OCI-LY3 (cell line): ENCODE measurements at regions not wholly inside any gene's neighbourhood (a gene's known extent, or its start where the extent isn't known, plus 50 kb on each side); places are given as distances from the start of the nearest gene placed in this dataset.

Experiments
- H2AFZ ChIP-seq: fragments of 200-600, 300-600 bp; shearing (Covaris generic); 2 replicates; pipeline ENCODE4 v1.6.0; 2014; ENCODE audit warnings: antibody characterized with exemption, low read depth, low read length
- H3K27ac ChIP-seq: fragments of 200-600, 300-600 bp; sonication (generic); 2 replicates; pipeline ENCODE4 v1.5.1; 2014; ENCODE audit warnings: mild to moderate bottlenecking, low read length, moderate library complexity, mixed read lengths
- H3K27me3 ChIP-seq: fragments of 200-600, 300-600 bp; sonication (generic); 2 replicates; pipeline ENCODE4 v1.6.1; 2014; ENCODE audit warnings: low read depth, low read length, mixed read lengths
- H3K36me3 ChIP-seq: fragments of 200-600, 300-600 bp; sonication (generic); replicated peaks from 2 replicates; pipeline ENCODE3; 2014; ENCODE audit warnings: low read depth, low read length, mixed read lengths
- H3K4me1 ChIP-seq: fragments of 300-600, 200-600 bp; sonication (generic); 2 replicates; pipeline ENCODE4 v1.6.1; 2014; ENCODE audit warnings: low read length, mixed read lengths
- H3K4me2 ChIP-seq: fragments of 200-600, 300-600 bp; sonication (generic); 2 replicates; pipeline ENCODE4 v1.6.1; 2014; ENCODE audit warnings: low read length, mixed read lengths
- H3K4me3 ChIP-seq: fragments of 300-600, 200-600 bp; sonication (generic); 2 replicates; pipeline ENCODE4 v1.5.1; 2014; ENCODE audit warnings: antibody characterized with exemption, mild to moderate bottlenecking, low read length, moderate library complexity
- H3K79me2 ChIP-seq: fragments of 300-600, 200-600 bp; shearing (Covaris generic); 2 replicates; pipeline ENCODE4 v1.6.1; 2014; ENCODE audit warnings: mild to moderate bottlenecking, low read length, mixed read lengths
- H3K9ac ChIP-seq: fragments of 300-600, 200-600 bp; shearing (Covaris generic); 2 replicates; pipeline ENCODE4 v1.6.0; 2014; ENCODE audit warnings: mild to moderate bottlenecking, low read length, moderate library complexity
- H3K9me3 ChIP-seq: fragments of 200-600, 300-600 bp; shearing (Covaris generic); 2 replicates; pipeline ENCODE4 v1.6.1; 2014; ENCODE audit warnings: low read length, mixed read lengths; ENCODE audit not compliant: insufficient read depth
- H4K20me1 ChIP-seq: fragments of 200-600, 300-600 bp; sonication (generic); 2 replicates; pipeline ENCODE4 v1.6.1; 2016; ENCODE audit warnings: low read length, mixed read lengths; ENCODE audit not compliant: insufficient read depth
- EZH2phosphoT487 ChIP-seq: fragments of 200-600 bp; shearing (Covaris generic); IDR thresholded peaks from 2 replicates; pipeline ENCODE4 v1.6.1; 2018; ENCODE audit warnings: antibody characterized with exemption, mixed run types, low read depth
- TF ChIP-seq, protein P1 (sequence below): fragments of 200-600, 300-600 bp; sonication (generic); IDR thresholded peaks from 2 replicates; pipeline ENCODE4 v1.5.1; 2014; ENCODE audit warnings: antibody characterized with exemption, low read length, low read depth

DNA sequence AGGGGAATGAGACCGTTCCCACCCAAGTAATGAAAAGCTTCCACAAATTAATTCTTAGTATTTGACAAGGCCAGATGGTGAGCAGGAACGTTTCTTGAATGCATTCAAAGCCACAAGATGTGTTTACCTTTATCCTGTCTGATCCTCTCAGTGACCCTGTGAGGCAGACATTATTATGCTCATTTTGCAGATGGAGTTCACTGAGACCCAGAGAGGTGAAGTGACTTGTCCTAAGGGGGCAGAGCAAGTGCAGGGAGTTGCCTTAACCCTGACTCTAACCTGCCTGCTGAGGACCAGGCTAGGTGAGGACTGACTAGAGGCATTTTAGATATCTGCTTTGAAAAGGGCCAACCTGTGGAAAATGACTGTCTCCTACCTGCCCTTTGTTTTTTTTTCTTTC is 156.7 kb downstream of the HAPSTR1 start:
- no peaks in the 10 kb centered on the region for H3K4me1 ChIP-seq
- TF ChIP-seq EZH2phosphoT487, result no peak
- TF ChIP-seq, protein P1, sequence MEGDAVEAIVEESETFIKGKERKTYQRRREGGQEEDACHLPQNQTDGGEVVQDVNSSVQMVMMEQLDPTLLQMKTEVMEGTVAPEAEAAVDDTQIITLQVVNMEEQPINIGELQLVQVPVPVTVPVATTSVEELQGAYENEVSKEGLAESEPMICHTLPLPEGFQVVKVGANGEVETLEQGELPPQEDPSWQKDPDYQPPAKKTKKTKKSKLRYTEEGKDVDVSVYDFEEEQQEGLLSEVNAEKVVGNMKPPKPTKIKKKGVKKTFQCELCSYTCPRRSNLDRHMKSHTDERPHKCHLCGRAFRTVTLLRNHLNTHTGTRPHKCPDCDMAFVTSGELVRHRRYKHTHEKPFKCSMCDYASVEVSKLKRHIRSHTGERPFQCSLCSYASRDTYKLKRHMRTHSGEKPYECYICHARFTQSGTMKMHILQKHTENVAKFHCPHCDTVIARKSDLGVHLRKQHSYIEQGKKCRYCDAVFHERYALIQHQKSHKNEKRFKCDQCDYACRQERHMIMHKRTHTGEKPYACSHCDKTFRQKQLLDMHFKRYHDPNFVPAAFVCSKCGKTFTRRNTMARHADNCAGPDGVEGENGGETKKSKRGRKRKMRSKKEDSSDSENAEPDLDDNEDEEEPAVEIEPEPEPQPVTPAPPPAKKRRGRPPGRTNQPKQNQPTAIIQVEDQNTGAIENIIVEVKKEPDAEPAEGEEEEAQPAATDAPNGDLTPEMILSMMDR, result no peak
- no peak overlapping the region for H3K4me3 ChIP-seq
- H2AFZ ChIP-seq, result no peak overlapping the region
- H3K27ac ChIP-seq, result no peak overlapping the region
- 0 out of 2 replicates have a peak, but pooled peaks cover 7% of the 10 kb centered on the region for H3K27me3 ChIP-seq
- no peak overlapping the region for H3K4me2 ChIP-seq
- H3K79me2 ChIP-seq, result no peaks in the 10 kb centered on the region
- H3K9me3 ChIP-seq, result no peaks in the 10 kb centered on the region
- H3K9ac ChIP-seq, result no peak overlapping the region
- no peaks in the 10 kb centered on the region for H4K20me1 ChIP-seq
- no peaks in the 10 kb centered on the region for H3K36me3 ChIP-seq

DNA sequence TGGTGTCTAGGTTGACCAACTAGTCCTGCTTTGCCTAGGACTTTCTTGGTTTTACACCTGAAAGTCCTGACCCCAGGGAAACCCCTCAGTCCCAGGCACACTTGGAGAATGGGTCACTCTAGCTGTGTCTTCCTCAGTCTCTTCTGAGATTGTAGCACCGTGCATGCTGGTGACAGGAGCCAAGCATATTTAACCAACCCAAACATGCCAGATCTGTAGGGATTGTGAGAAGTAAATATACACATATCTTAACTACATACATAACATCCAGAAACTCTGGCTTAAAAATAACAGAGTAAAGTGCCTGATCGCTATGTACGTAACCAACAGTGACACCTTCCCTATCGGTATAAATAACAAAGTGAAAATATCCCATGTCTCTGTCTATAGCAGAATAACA is 158.1 kb downstream of the HAPSTR1 start:
- H2AFZ ChIP-seq, result no peak overlapping the region
- H3K27me3 ChIP-seq, result peaks cover 16% of the 10 kb centered on the region
- H3K36me3 ChIP-seq, result no peaks in the 10 kb centered on the region
- no peak for TF ChIP-seq EZH2phosphoT487
- TF ChIP-seq, protein P1, result no peak
- no peaks in the 10 kb centered on the region for H3K4me1 ChIP-seq
- no peaks in the 10 kb centered on the region for H4K20me1 ChIP-seq
- no peaks in the 10 kb centered on the region for H3K79me2 ChIP-seq
- no peak overlapping the region for H3K4me2 ChIP-seq
- H3K27ac ChIP-seq, result no peak overlapping the region
- H3K9me3 ChIP-seq, result no peaks in the 10 kb centered on the region
- no peak overlapping the region for H3K9ac ChIP-seq
- no peak overlapping the region for H3K4me3 ChIP-seq

DNA sequence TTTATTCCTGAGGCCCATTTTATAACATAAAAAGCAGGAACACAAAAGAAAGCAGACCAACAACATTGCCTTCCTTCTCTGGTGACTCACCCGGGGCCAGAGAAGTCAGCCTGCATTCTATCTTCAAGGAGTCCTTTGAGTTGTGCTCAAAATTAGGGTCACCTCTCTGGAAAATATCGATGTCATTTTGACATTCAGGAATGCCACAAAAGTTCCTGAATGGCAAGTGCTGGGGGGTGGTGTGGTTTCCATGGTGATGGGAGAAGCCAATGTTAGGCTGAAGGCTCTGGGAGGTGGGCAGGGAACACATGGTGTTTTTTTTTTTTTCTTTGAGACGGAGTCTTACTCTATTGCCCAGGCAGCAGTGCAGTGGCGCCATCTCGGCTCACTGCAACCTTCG is 159.6 kb downstream of the HAPSTR1 start:
- no peak overlapping the region for H3K27ac ChIP-seq
- H2AFZ ChIP-seq, result no peak overlapping the region
- no peaks in the 10 kb centered on the region for H3K36me3 ChIP-seq
- no peak overlapping the region for H3K4me2 ChIP-seq
- H3K79me2 ChIP-seq, result no peaks in the 10 kb centered on the region
- H3K9ac ChIP-seq, result no peak overlapping the region
- peaks cover 25% of the 10 kb centered on the region for H3K27me3 ChIP-seq
- no peaks in the 10 kb centered on the region for H4K20me1 ChIP-seq
- H3K4me1 ChIP-seq, result no peaks in the 10 kb centered on the region
- TF ChIP-seq EZH2phosphoT487, result no peak
- TF ChIP-seq, protein P1, result no peak
- no peak overlapping the region for H3K4me3 ChIP-seq
- H3K9me3 ChIP-seq, result no peaks in the 10 kb centered on the region

DNA sequence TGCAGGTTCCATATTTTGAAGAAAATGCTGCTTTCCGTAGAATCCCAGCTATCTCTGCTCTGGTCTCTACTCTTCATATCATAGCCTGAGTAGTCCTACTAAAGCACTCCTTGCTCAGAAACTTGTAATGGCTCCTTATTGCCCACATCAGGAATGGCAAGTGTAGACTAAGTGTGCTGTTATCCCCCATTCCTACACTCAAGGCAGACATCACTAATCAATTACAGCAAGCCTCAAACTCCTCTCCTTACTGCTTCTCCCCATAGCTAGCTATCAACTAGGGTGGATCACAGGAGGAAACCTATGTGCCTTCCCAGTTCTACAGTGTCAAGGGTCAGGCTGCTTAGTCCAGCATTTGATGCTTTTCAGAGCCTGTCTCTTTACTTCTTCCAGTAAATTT is 163.4 kb downstream of the HAPSTR1 start:
- H4K20me1 ChIP-seq, result no peaks in the 10 kb centered on the region
- TF ChIP-seq, protein P1, result no peak
- TF ChIP-seq EZH2phosphoT487, result no peak

More for the DNA sequence above, 163.4 kb downstream of the HAPSTR1 start:
- H3K4me2 ChIP-seq, result no peak overlapping the region
- no peak overlapping the region for H3K4me3 ChIP-seq
- no peak overlapping the region for H2AFZ ChIP-seq
- H3K9ac ChIP-seq, result no peak overlapping the region
- no peaks in the 10 kb centered on the region for H3K9me3 ChIP-seq
- H3K36me3 ChIP-seq, result no peaks in the 10 kb centered on the region
- no peak overlapping the region for H3K27ac ChIP-seq
- no peaks in the 10 kb centered on the region for H3K79me2 ChIP-seq
- 0 out of 2 replicates have a peak, but pooled peaks cover 3% of the 10 kb centered on the region for H3K4me1 ChIP-seq
- H3K27me3 ChIP-seq, result peaks cover 19% of the 10 kb centered on the region
